Keratinocyte (primary cell): ENCODE measurements at regions not wholly inside any gene's neighbourhood (a gene's known extent, or its start where the extent isn't known, plus 50 kb on each side); places are given as distances from the start of the nearest gene placed in this dataset.

Source experiments
- DNase-seq: peaks from one replicate; pipeline ENCODE4 v3.0.0-alpha.2; 2011; ENCODE audit warnings: low read depth, missing footprints, low spot score
- FAIRE-seq: peaks from 2 replicates; lab custom pipeline; 2011; peaks lifted over from hg19 to GRCh38; lab: Jason Lieb, UNC
- H2AFZ ChIP-seq: 2 replicates; pipeline ENCODE4 v1.6.0; 2012; ENCODE audit warnings: low read length, control low read depth, inconsistent platforms; ENCODE audit not compliant: control insufficient read depth
- H3K27ac ChIP-seq: 2 replicates; pipeline ENCODE4 v1.5.1; 2011; ENCODE audit warnings: low read length; ENCODE audit not compliant: control insufficient read depth, insufficient read depth
- H3K27me3 ChIP-seq: 3 replicates; pipeline ENCODE4 v1.6.0; 2011; ENCODE audit warnings: low read length; ENCODE audit not compliant: control insufficient read depth, insufficient read depth; ENCODE audit errors: extremely low read depth
- H3K36me3 ChIP-seq, 2 experiments: 2 replicates in 1 of 2; 3 replicates in 1 of 2; pipeline ENCODE4 v1.5.1; 2011; ENCODE audit warnings: low read length in 2 of 2, mild to moderate bottlenecking in 1 of 2; ENCODE audit not compliant: control insufficient read depth in 2 of 2, insufficient read depth in 2 of 2; ENCODE audit errors: extremely low read depth in 1 of 2
- H3K4me1 ChIP-seq: 3 replicates; pipeline ENCODE4 v1.5.1; 2011; ENCODE audit warnings: low read length; ENCODE audit not compliant: control insufficient read depth, insufficient read depth; ENCODE audit errors: extremely low read depth
- H3K4me2 ChIP-seq: 3 replicates; pipeline ENCODE4 v1.6.0; 2011; ENCODE audit warnings: low read depth, low read length; ENCODE audit not compliant: control insufficient read depth, insufficient read depth; ENCODE audit errors: extremely low read depth
- H3K4me3 ChIP-seq, 3 experiments: fragments of 200-600 bp in 1 of 3; sonication (generic) in 1 of 3; 2 replicates in 2 of 3; 3 replicates in 1 of 3; pipeline ENCODE4 v1.5.1; 2011 to 2016; ENCODE audit warnings: low read length in 3 of 3, mild to moderate bottlenecking in 3 of 3, control low read depth in 2 of 3, inconsistent platforms in 1 of 3, low read depth in 1 of 3, mixed read lengths in 1 of 3, mixed run types in 1 of 3, moderate library complexity in 1 of 3; ENCODE audit not compliant: control insufficient read depth in 2 of 3, insufficient read depth in 2 of 3; ENCODE audit errors: extremely low read depth in 1 of 3
- H3K79me2 ChIP-seq: 2 replicates; pipeline ENCODE4 v1.6.0; 2012; ENCODE audit warnings: low read length; ENCODE audit not compliant: control insufficient read depth, insufficient read depth
- H3K9ac ChIP-seq: 3 replicates; pipeline ENCODE4 v1.6.0; 2011; ENCODE audit warnings: low read length; ENCODE audit not compliant: control insufficient read depth, insufficient read depth; ENCODE audit errors: extremely low read depth
- H3K9me1 ChIP-seq: 3 replicates; pipeline ENCODE4 v1.6.0; 2011; ENCODE audit warnings: low read length; ENCODE audit not compliant: control insufficient read depth, insufficient read depth; ENCODE audit errors: extremely low read depth
- H3K9me3 ChIP-seq: 2 replicates; pipeline ENCODE4 v1.5.1; 2012; ENCODE audit warnings: low read depth, low read length; ENCODE audit not compliant: control insufficient read depth
- H4K20me1 ChIP-seq: 3 replicates; pipeline ENCODE4 v1.6.0; 2011; ENCODE audit warnings: low read length; ENCODE audit not compliant: control insufficient read depth, insufficient read depth; ENCODE audit errors: extremely low read depth
- EZH2 ChIP-seq: IDR thresholded peaks from one replicate; pipeline ENCODE4 v1.6.1; 2012; ENCODE audit warnings: inconsistent platforms, mild to moderate bottlenecking, low read length, moderate library complexity
- dilution Hi-C: fragments of 300-500 bp; cut with MboI; formaldehyde crosslinking; loops from one replicate; pipeline ENCODE4 v1.7.0; 2020; ENCODE audit warnings: low sequenced_read_pairs; ENCODE audit not compliant: extremely low pct_ligation_motif_present
- TF ChIP-seq, protein P1 (sequence below), 3 experiments: IDR thresholded peaks in 1 of 3; conservative IDR thresholded peaks in 1 of 3; optimal IDR thresholded peaks in 1 of 3; 2 replicates in 2 of 3; 3 replicates in 1 of 3; pipeline versions ENCODE3 to v1.5.1; 2011; ENCODE audit warnings: low read length in 3 of 3, mild to moderate bottlenecking in 3 of 3, moderate library complexity in 2 of 3, control low read depth in 1 of 3, inconsistent platforms in 1 of 3; ENCODE audit not compliant: insufficient read depth in 2 of 3; ENCODE audit errors: extremely low read depth in 1 of 3

DNA sequence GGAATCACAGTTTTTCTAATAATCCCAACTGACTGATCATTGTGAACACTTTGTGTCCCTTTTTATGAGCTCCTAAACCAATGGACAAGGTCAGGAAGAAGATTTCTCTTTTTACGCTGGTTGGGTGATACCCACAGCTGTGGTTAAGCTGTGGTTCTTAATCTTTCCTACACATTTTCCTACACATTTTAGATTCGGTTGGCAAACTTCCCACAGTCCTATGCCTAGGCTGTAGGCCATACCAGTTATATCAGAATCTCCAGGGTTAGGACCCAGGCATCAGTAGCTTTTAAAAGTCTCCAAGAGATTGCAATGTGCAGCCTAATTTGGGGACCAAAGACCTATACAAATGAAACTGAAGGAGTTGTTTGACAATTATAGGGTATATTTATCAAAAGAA lies 203.0 kb downstream of the SP3 start:
- FAIRE-seq (no peak), DNase-seq (no peak)
- H3K36me3 ChIP-seq, result no peaks in the 10 kb centered on the region
- H3K4me1 ChIP-seq, result no peaks in the 10 kb centered on the region
- H2AFZ ChIP-seq, result no peak overlapping the region
- no peaks in the 10 kb centered on the region for H3K9me3 ChIP-seq
- H3K4me2 ChIP-seq, result no peak overlapping the region
- TF ChIP-seq EZH2, result no peak
- TF ChIP-seq, protein P1, sequence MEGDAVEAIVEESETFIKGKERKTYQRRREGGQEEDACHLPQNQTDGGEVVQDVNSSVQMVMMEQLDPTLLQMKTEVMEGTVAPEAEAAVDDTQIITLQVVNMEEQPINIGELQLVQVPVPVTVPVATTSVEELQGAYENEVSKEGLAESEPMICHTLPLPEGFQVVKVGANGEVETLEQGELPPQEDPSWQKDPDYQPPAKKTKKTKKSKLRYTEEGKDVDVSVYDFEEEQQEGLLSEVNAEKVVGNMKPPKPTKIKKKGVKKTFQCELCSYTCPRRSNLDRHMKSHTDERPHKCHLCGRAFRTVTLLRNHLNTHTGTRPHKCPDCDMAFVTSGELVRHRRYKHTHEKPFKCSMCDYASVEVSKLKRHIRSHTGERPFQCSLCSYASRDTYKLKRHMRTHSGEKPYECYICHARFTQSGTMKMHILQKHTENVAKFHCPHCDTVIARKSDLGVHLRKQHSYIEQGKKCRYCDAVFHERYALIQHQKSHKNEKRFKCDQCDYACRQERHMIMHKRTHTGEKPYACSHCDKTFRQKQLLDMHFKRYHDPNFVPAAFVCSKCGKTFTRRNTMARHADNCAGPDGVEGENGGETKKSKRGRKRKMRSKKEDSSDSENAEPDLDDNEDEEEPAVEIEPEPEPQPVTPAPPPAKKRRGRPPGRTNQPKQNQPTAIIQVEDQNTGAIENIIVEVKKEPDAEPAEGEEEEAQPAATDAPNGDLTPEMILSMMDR (optimal IDR thresholded peaks at IDR 0.05 in 1 of 3, IDR thresholded peaks at IDR 0.05 in 1 of 3, conservative IDR thresholded peaks at IDR 0.05 in 1 of 3; ENCODE audit: extremely low read depth in 1 of 3, insufficient read depth in 2 of 3, low read length in 3 of 3), result no peak
- no peaks in the 10 kb centered on the region for H3K79me2 ChIP-seq
- dilution Hi-C loops, result no loop called here
- H3K4me3 ChIP-seq, result no peak overlapping the region
- H3K27me3 ChIP-seq, result no peaks in the 10 kb centered on the region
- H3K9me1 ChIP-seq, result no peaks in the 10 kb centered on the region
- H3K27ac ChIP-seq, result no peak overlapping the region
- no peaks in the 10 kb centered on the region for H4K20me1 ChIP-seq
- H3K9ac ChIP-seq, result no peak overlapping the region

GRCh38 chr2:173762864-173763263 lies 202.3 kb downstream of the SP3 start:
- H3K4me2 ChIP-seq, result no peak overlapping the region
- H3K9me1 ChIP-seq, result no peaks in the 10 kb centered on the region
- H3K9ac ChIP-seq, result no peak overlapping the region
- no peaks in the 10 kb centered on the region for H3K27me3 ChIP-seq
- H2AFZ ChIP-seq, result no peak overlapping the region
- no peaks in the 10 kb centered on the region for H3K36me3 ChIP-seq
- no peaks in the 10 kb centered on the region for H3K4me1 ChIP-seq
- H3K4me3 ChIP-seq, result no peak overlapping the region
- DNase-seq, result no peak
- H3K9me3 ChIP-seq, result no peaks in the 10 kb centered on the region
- H3K27ac ChIP-seq, result no peak overlapping the region
- FAIRE-seq, result no peak
- no peaks in the 10 kb centered on the region for H4K20me1 ChIP-seq
- dilution Hi-C loops, result no loop called here
- no peaks in the 10 kb centered on the region for H3K79me2 ChIP-seq
- TF ChIP-seq, protein P1 (optimal IDR thresholded peaks at IDR 0.05 in 1 of 3, IDR thresholded peaks at IDR 0.05 in 1 of 3, conservative IDR thresholded peaks at IDR 0.05 in 1 of 3; ENCODE audit: extremely low read depth in 1 of 3, insufficient read depth in 2 of 3, low read length in 3 of 3), result no peak
- TF ChIP-seq EZH2, result no peak
